ENCODE measurements at regions not wholly inside any gene's neighbourhood (a gene's known extent, or its start where the extent isn't known, plus 50 kb on each side); places are given as distances from the start of the nearest gene placed in this dataset.
A peak's percentile ranks its signal among the peaks of the same experiment; 100 is the strongest.

- no peak overlapping the region for H3K4me3 ChIP-seq (ENCODE audit: low read depth, low read length)
- DNase-seq (ENCODE audit: low read depth): no peak
Observed at GRCh38 chr2:52936029-52936428, 831.6 kb upstream of the CHAC2 start.

GRCh38 chr2:52934920-52935640 lies 832.5 kb upstream of the CHAC2 start:
- no peak for DNase-seq (ENCODE audit: low read depth)

GRCh38 chr2:52934323-52934898 lies 833.2 kb upstream of the CHAC2 start:
- peak; percentile 80 for DNase-seq (ENCODE audit: low read depth)
- no peak overlapping the region for H3K4me3 ChIP-seq (ENCODE audit: low read depth, low read length)

More at GRCh38 chr2:52934920-52935640, 832.5 kb upstream of the CHAC2 start:
- H3K4me3 ChIP-seq (ENCODE audit: low read depth, low read length): no peak overlapping the region

- DNase-seq (ENCODE audit: low read depth): no peak
- no peak overlapping the region for H3K4me3 ChIP-seq (ENCODE audit: low read depth, low read length)
Observed at GRCh38 chr2:52933878-52934277, 833.7 kb upstream of the CHAC2 start.

GRCh38 chr2:52931660-52932059 lies 835.9 kb upstream of the CHAC2 start:
- DNase-seq (ENCODE audit: low read depth): no peak
- no peak overlapping the region for H3K4me3 ChIP-seq (ENCODE audit: low read depth, low read length)

GRCh38 chr2:52929412-52929811 lies 838.2 kb upstream of the CHAC2 start:
- no peak for DNase-seq (ENCODE audit: low read depth)
- H3K4me3 ChIP-seq (ENCODE audit: low read depth, low read length): no peak overlapping the region

- H3K4me3 ChIP-seq (ENCODE audit: low read depth, low read length): no peak overlapping the region
- DNase-seq (ENCODE audit: low read depth): no peak
Observed at GRCh38 chr2:52919673-52920072, 847.9 kb upstream of the CHAC2 start.

- DNase-seq (ENCODE audit: low read depth): peak; percentile 83
- H3K4me3 ChIP-seq (ENCODE audit: low read depth, low read length): no peak overlapping the region
Observed at GRCh38 chr2:52918551-52918950, 849.1 kb upstream of the CHAC2 start.

- H3K4me3 ChIP-seq (ENCODE audit: low read depth, low read length): no peak overlapping the region
Observed at GRCh38 chr2:52916981-52917380, 850.6 kb upstream of the CHAC2 start.

GRCh38 chr2:52904355-52904891 lies 863.2 kb upstream of the CHAC2 start:
- DNase-seq (ENCODE audit: low read depth): peak; percentile 49
- no peak overlapping the region for H3K4me3 ChIP-seq (ENCODE audit: low read depth, low read length)

More at GRCh38 chr2:52916981-52917380, 850.6 kb upstream of the CHAC2 start:
- no peak for DNase-seq (ENCODE audit: low read depth)

- H3K4me3 ChIP-seq (ENCODE audit: low read depth, low read length): no peak overlapping the region
- DNase-seq (ENCODE audit: low read depth): no peak
Observed at GRCh38 chr2:52897511-52898044, 870.0 kb upstream of the CHAC2 start.

GRCh38 chr2:52895726-52896340 lies 871.8 kb upstream of the CHAC2 start:
- no peak for DNase-seq (ENCODE audit: low read depth)
- H3K4me3 ChIP-seq (ENCODE audit: low read depth, low read length): no peak overlapping the region

GRCh38 chr2:52886556-52886955 lies 881.0 kb upstream of the CHAC2 start:
- no peak for DNase-seq (ENCODE audit: low read depth)
- no peak overlapping the region for H3K4me3 ChIP-seq (ENCODE audit: low read depth, low read length)

- H3K4me3 ChIP-seq (ENCODE audit: low read depth, low read length): no peak overlapping the region
- DNase-seq (ENCODE audit: low read depth): peak; percentile 80
Observed at GRCh38 chr2:52884761-52885352, 882.7 kb upstream of the CHAC2 start.

GRCh38 chr2:52882974-52883373 lies 884.6 kb upstream of the CHAC2 start:
- no peak overlapping the region for H3K4me3 ChIP-seq (ENCODE audit: low read depth, low read length)
- no peak for DNase-seq (ENCODE audit: low read depth)

- H3K4me3 ChIP-seq (ENCODE audit: low read depth, low read length): no peak overlapping the region
- DNase-seq (ENCODE audit: low read depth): peak; percentile 73
Observed at GRCh38 chr2:52881606-52882005, 886.0 kb upstream of the CHAC2 start.

GRCh38 chr2:52880872-52881271 lies 886.7 kb upstream of the CHAC2 start:
- no peak overlapping the region for H3K4me3 ChIP-seq (ENCODE audit: low read depth, low read length)
- DNase-seq (ENCODE audit: low read depth): no peak

- no peak overlapping the region for H3K4me3 ChIP-seq (ENCODE audit: low read depth, low read length)
- DNase-seq (ENCODE audit: low read depth): no peak
Observed at GRCh38 chr2:52879561-52879960, 888.0 kb upstream of the CHAC2 start.

- no peak overlapping the region for H3K4me3 ChIP-seq (ENCODE audit: low read depth, low read length)
- DNase-seq (ENCODE audit: low read depth): no peak
Observed at GRCh38 chr2:52877703-52878102, 889.9 kb upstream of the CHAC2 start.
